Ovary (tissue), 7 donors: ENCODE measurements at regions not wholly inside any gene's neighbourhood (a gene's known extent, or its start where the extent isn't known, plus 50 kb on each side); places are given as distances from the start of the nearest gene placed in this dataset.

Source experiments
- DNase-seq, 5 donors: peaks; one replicate each; pipeline ENCODE4 v3.0.0-alpha.2; 2019 to 2020
- H3K27ac ChIP-seq, 2 donors: fragments of 200-600 bp; one replicate each; pipeline versions ENCODE4 v1.5.1 to v1.8.0; 2019 to 2022
- H3K27me3 ChIP-seq: fragments of 200-600 bp; one replicate; pipeline ENCODE4 v1.8.0; 2022
- H3K36me3 ChIP-seq: fragments of 200-600 bp; sonication (generic); one replicate; pipeline ENCODE4 v1.5.1; 2019
- H3K4me1 ChIP-seq: one replicate; pipeline ENCODE4 v1.8.1; 2013; ENCODE audit warnings: mild to moderate bottlenecking, moderate library complexity; ENCODE audit not compliant: insufficient read depth
- H3K4me3 ChIP-seq: fragments of 200-600 bp; sonication (generic); one replicate; pipeline ENCODE4 v1.5.1; 2017
- H3K9me3 ChIP-seq, 2 donors: fragments of 200-600 bp in 1 of 2; sonication (generic) in 1 of 2; one replicate each; pipeline versions ENCODE4 v1.5.1 to v1.8.1; 2013 to 2019; ENCODE audit warnings: mild to moderate bottlenecking in 1 of 2, moderate library complexity in 1 of 2
- EP300 ChIP-seq: sonication (generic); formaldehyde crosslinking; IDR thresholded peaks from one replicate; pipeline ENCODE4 v1.6.1; 2017; ENCODE audit warnings: antibody characterized with exemption
- POLR2A ChIP-seq: fragments of 450-650 bp; IDR thresholded peaks from one replicate; pipeline ENCODE4 v1.6.1; 2017; ENCODE audit warnings: antibody characterized with exemption, mild to moderate bottlenecking, moderate library complexity
- WGBS, 3 donors: extraction: QIAGEN DNeasy Blood & Tissue Kit in 1 of 3; methylation state at CpG; one replicate each; pipeline versions ENCODE4 v1.1.5 to v1.1.7; 2013 to 2017; 5-methylcytosine and 5-hydroxymethylcytosine counted together
- intact Hi-C, 4 donors: fragments of 100-400 bp; cut with DNase I; formaldehyde crosslinking; loops; one replicate each; pipeline versions ENCODE4 v1.11.0 to v1.15.1; 2022 to 2023
- TF ChIP-seq, protein P1 (sequence below), 3 donors: fragments of 450-650 bp in 2 of 3; fragments of 200-600 bp in 1 of 3; IDR thresholded peaks; one replicate each; pipeline versions ENCODE4 v1.5.1 to v1.8.0; 2016 to 2022; ENCODE audit warnings: antibody characterized with exemption in 3 of 3, mild to moderate bottlenecking in 1 of 3
- donor health status: DM: no; HTN: no; CAD: no; lungs with moderate emphysema.
- donor health status: DM: no; HTN: no; CAD: no.
- donor health status: Bipolar disorder and iron deficiency.
- donor health status: DM: no; HTN: no; CAD: no.
- donor health status: DM: yes; HTN: yes; CAD: no.

- TF ChIP-seq, protein P1, sequence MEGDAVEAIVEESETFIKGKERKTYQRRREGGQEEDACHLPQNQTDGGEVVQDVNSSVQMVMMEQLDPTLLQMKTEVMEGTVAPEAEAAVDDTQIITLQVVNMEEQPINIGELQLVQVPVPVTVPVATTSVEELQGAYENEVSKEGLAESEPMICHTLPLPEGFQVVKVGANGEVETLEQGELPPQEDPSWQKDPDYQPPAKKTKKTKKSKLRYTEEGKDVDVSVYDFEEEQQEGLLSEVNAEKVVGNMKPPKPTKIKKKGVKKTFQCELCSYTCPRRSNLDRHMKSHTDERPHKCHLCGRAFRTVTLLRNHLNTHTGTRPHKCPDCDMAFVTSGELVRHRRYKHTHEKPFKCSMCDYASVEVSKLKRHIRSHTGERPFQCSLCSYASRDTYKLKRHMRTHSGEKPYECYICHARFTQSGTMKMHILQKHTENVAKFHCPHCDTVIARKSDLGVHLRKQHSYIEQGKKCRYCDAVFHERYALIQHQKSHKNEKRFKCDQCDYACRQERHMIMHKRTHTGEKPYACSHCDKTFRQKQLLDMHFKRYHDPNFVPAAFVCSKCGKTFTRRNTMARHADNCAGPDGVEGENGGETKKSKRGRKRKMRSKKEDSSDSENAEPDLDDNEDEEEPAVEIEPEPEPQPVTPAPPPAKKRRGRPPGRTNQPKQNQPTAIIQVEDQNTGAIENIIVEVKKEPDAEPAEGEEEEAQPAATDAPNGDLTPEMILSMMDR (IDR thresholded peaks at IDR 0.05), result no peak
- TF ChIP-seq EP300 (no peak), POLR2A (no peak)
- Histone ChIP-seq H3K27me3 (no peaks in the 10 kb centered on the region), H3K36me3 (no peaks in the 10 kb centered on the region), H3K9me3 (no peaks in the 10 kb centered on the region), H3K4me1 (no peaks in the 10 kb centered on the region), H3K27ac (no peak overlapping the region), H3K4me3 (no peak overlapping the region)
- intact Hi-C loops, result no loop called here
- 59% methylated on average over 6 of the region's 6 CpGs for WGBS, 3 donors
- no peak for DNase-seq
Measured at GRCh38 chr5:40374853-40375252, 304.9 kb upstream of the PTGER4 start.

- intact Hi-C loops, result no loop called here
- WGBS, 3 donors, result 82 to 98% (median 86%) methylated on average over 5 of the region's 5 CpGs
- Histone ChIP-seq H3K36me3 (no peaks in the 10 kb centered on the region), H3K4me3 (no peak overlapping the region), H3K4me1 (no peaks in the 10 kb centered on the region), H3K27ac (no peak overlapping the region), H3K9me3 (no peaks in the 10 kb centered on the region), H3K27me3 (no peaks in the 10 kb centered on the region)
- no peak for TF ChIP-seq POLR2A
- TF ChIP-seq, protein P1 (IDR thresholded peaks at IDR 0.05), result no peak
- TF ChIP-seq EP300, result no peak
- DNase-seq, result no peak
Measured at GRCh38 chr5:40368200-40368599, 311.5 kb upstream of the PTGER4 start.

- Histone ChIP-seq H3K36me3 (no peaks in the 10 kb centered on the region), H3K4me1 (no peaks in the 10 kb centered on the region), H3K9me3 (no peaks in the 10 kb centered on the region), H3K4me3 (no peak overlapping the region), H3K27me3 (no peaks in the 10 kb centered on the region), H3K27ac (no peak overlapping the region)
- DNase-seq, result no peak
- no peak for TF ChIP-seq POLR2A
- TF ChIP-seq, protein P1 (IDR thresholded peaks at IDR 0.05), result no peak
- no peak for TF ChIP-seq EP300
- 81 to 85% (median 82%) methylated on average over 2 of the region's 2 CpGs for WGBS, 3 donors
- intact Hi-C loops, result no loop called here
Measured at GRCh38 chr5:40367255-40367654, 312.5 kb upstream of the PTGER4 start.

DNA sequence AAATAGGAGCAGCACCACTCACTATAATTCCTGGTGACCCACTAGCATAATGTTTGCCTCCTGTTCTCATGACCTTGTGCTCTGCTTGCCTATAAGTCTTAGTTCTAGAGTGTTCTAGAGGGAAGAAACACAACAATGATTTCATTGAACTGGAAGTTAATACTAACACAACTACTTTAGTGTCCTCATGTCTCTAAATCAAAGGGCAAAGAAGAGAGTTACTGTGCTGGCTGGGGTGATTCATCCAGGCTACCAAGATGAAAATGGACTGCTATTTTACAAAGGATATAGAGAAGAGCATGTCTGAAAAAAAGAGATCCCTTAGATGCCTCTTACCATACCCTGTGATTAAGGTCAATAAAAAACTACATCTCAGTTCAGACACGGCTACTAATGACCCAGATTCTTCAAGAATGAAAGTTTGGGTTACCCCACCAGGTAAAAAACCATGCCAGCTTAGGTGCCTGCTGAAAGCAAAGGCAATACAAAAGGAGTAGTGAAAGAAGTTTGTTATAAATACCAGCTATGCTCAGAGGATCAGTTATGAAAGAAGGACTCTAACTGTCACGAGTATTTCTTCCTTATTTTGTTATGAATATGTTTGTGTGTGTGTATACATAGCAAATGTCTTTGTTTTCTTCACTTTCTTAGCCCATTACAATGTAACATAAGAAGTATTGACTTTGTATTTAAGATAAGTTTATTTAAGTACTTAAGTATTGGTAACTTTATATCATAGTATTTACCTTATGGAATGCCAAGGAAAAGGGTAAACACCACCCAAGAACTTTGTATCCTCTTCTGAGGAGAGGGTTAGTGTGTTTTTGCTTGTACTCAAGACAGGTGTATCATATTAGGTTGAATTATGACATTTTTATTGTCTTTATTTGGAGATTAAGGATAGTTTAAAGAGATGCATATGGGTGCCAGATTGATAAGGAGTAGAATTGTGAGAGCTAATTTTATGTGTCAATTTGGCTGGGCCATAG is 314.1 kb upstream of the PTGER4 start:
- no peak for TF ChIP-seq EP300
- TF ChIP-seq, protein P1 (IDR thresholded peaks at IDR 0.05), result no peak
- TF ChIP-seq POLR2A, result no peak
- Histone ChIP-seq H3K36me3 (no peaks in the 10 kb centered on the region), H3K4me1 (no peaks in the 10 kb centered on the region), H3K27ac (no peak overlapping the region), H3K4me3 (no peak overlapping the region), H3K27me3 (no peaks in the 10 kb centered on the region), H3K9me3 (no peaks in the 10 kb centered on the region)
- WGBS, 3 donors, result 62 to 76% (median 67%) methylated on average over 2 of the region's 2 CpGs
- DNase-seq, result no peak
- intact Hi-C loops, result no loop called here
